ENCODE measurements at regions not wholly inside any gene's neighbourhood (a gene's known extent, or its start where the extent isn't known, plus 50 kb on each side); places are given as distances from the start of the nearest gene placed in this dataset.
"Not testable (repeated sequence)": the region's sequence is repeated elsewhere in the genome, so short reads cannot be mapped to it uniquely, and the experiment has no call there.

- H3K36me3 ChIP-seq (replicated peaks in 1 of 2); H3K9me3 ChIP-seq (replicated peaks in 1 of 3); DNase-seq; intact Hi-C loops (cut with DNase I); H3K4me3 ChIP-seq; H3K27ac ChIP-seq; H3K4me1 ChIP-seq (replicated peaks in 1 of 2); H3K27me3 ChIP-seq: not testable (repeated sequence)
- 83 to 97% (median 92%) methylated on average over 1 to 4 of the region's 4 CpGs; no CpG with 5 or more reads in 1 of the 4 donors for WGBS, 4 donors
These were observed 104.7 kb upstream of the PLGLB2 start for GRCh38 chr2:87643165-87643564.

- H3K27me3 ChIP-seq; H3K36me3 ChIP-seq (replicated peaks in 1 of 2); H3K4me1 ChIP-seq (replicated peaks in 1 of 2); H3K9me3 ChIP-seq (replicated peaks in 1 of 3); intact Hi-C loops (cut with DNase I); H3K4me3 ChIP-seq; H3K27ac ChIP-seq: not testable (repeated sequence)
- DNase-seq = peak in 1 of 7 donors; percentile 5
- WGBS, 4 donors = 51 to 100% (median 62%) methylated on average over 1 to 4 of the region's 5 CpGs
These were observed 100.0 kb upstream of the PLGLB2 start for GRCh38 chr2:87647737-87648498.

GRCh38 chr2:87648815-87649214, 99.1 kb upstream of the PLGLB2 start:
- H3K4me1 ChIP-seq (replicated peaks in 1 of 2); H3K4me3 ChIP-seq; H3K9me3 ChIP-seq (replicated peaks in 1 of 3); H3K27me3 ChIP-seq; DNase-seq; intact Hi-C loops (cut with DNase I); H3K27ac ChIP-seq; H3K36me3 ChIP-seq (replicated peaks in 1 of 2): not testable (repeated sequence)
- no CpG with 5 or more reads among the region's 3 CpGs for WGBS, 4 donors

- H3K27ac ChIP-seq; H3K27me3 ChIP-seq; intact Hi-C loops (cut with DNase I); H3K4me3 ChIP-seq; H3K9me3 ChIP-seq (replicated peaks in 1 of 3); H3K36me3 ChIP-seq (replicated peaks in 1 of 2); H3K4me1 ChIP-seq (replicated peaks in 1 of 2); DNase-seq: not testable (repeated sequence)
- 65 to 100% (median 90%) methylated on average over 3 of the region's 3 CpGs for WGBS, 4 donors
These were observed 98.0 kb upstream of the PLGLB2 start for GRCh38 chr2:87649871-87650270.

- DNase-seq; H3K4me1 ChIP-seq (replicated peaks in 1 of 2); H3K27me3 ChIP-seq; H3K4me3 ChIP-seq; intact Hi-C loops (cut with DNase I); H3K27ac ChIP-seq; H3K9me3 ChIP-seq (replicated peaks in 1 of 3); H3K36me3 ChIP-seq (replicated peaks in 1 of 2): not testable (repeated sequence)
- WGBS, 4 donors = 100% methylated on average over 2 of the region's 2 CpGs; no CpG with 5 or more reads in 3 of the 4 donors
These were observed 97.0 kb upstream of the PLGLB2 start for GRCh38 chr2:87650837-87651236.

- H3K36me3 ChIP-seq (replicated peaks in 1 of 2); H3K9me3 ChIP-seq (replicated peaks in 1 of 3); H3K4me1 ChIP-seq (replicated peaks in 1 of 2); H3K27me3 ChIP-seq; intact Hi-C loops (cut with DNase I); DNase-seq; H3K4me3 ChIP-seq; H3K27ac ChIP-seq: not testable (repeated sequence)
- 80 to 93% (median 90%) methylated on average over 2 of the region's 2 CpGs for WGBS, 4 donors
These were observed 96.3 kb upstream of the PLGLB2 start for GRCh38 chr2:87651589-87651988.

GRCh38 chr2:87653373-87653772, 94.5 kb upstream of the PLGLB2 start:
- DNase-seq; H3K27me3 ChIP-seq; H3K9me3 ChIP-seq (replicated peaks in 1 of 3); intact Hi-C loops (cut with DNase I); H3K4me1 ChIP-seq (replicated peaks in 1 of 2); H3K27ac ChIP-seq; H3K36me3 ChIP-seq (replicated peaks in 1 of 2); H3K4me3 ChIP-seq: not testable (repeated sequence)

- DNase-seq; H3K36me3 ChIP-seq (replicated peaks in 1 of 2); intact Hi-C loops (cut with DNase I); H3K9me3 ChIP-seq (replicated peaks in 1 of 3); H3K4me3 ChIP-seq; H3K27me3 ChIP-seq; H3K27ac ChIP-seq; H3K4me1 ChIP-seq (replicated peaks in 1 of 2): not testable (repeated sequence)
- 69 to 93% (median 82%) methylated on average over 4 to 6 of the region's 7 CpGs for WGBS, 4 donors
These were observed 93.6 kb upstream of the PLGLB2 start for GRCh38 chr2:87654136-87654814.

- WGBS, 4 donors = 49 to 69% (median 61%) methylated on average over 1 to 2 of the region's 2 CpGs
- DNase-seq; intact Hi-C loops (cut with DNase I); H3K4me1 ChIP-seq (replicated peaks in 1 of 2); H3K4me3 ChIP-seq; H3K27ac ChIP-seq; H3K36me3 ChIP-seq (replicated peaks in 1 of 2); H3K27me3 ChIP-seq; H3K9me3 ChIP-seq (replicated peaks in 1 of 3): not testable (repeated sequence)
These were observed 90.0 kb upstream of the PLGLB2 start for GRCh38 chr2:87657915-87658314.

GRCh38 chr2:87658357-87658756, 89.5 kb upstream of the PLGLB2 start:
- H3K27ac ChIP-seq; H3K27me3 ChIP-seq; DNase-seq; H3K9me3 ChIP-seq (replicated peaks in 1 of 3); H3K4me1 ChIP-seq (replicated peaks in 1 of 2); H3K36me3 ChIP-seq (replicated peaks in 1 of 2); intact Hi-C loops (cut with DNase I); H3K4me3 ChIP-seq: not testable (repeated sequence)
- 89 to 93% methylated on average over 3 of the region's 7 CpGs; no CpG with 5 or more reads in 2 of the 4 donors for WGBS, 4 donors

GRCh38 chr2:87658976-87659375, 88.9 kb upstream of the PLGLB2 start:
- H3K9me3 ChIP-seq (replicated peaks in 1 of 3); DNase-seq; intact Hi-C loops (cut with DNase I); H3K27ac ChIP-seq; H3K4me3 ChIP-seq; H3K36me3 ChIP-seq (replicated peaks in 1 of 2); H3K4me1 ChIP-seq (replicated peaks in 1 of 2); H3K27me3 ChIP-seq: not testable (repeated sequence)
- WGBS, 4 donors = 55 to 96% (median 91%) methylated on average over 3 to 5 of the region's 6 CpGs
